HG03378 (cell line): ENCODE measurements at regions not wholly inside any gene's neighbourhood (a gene's known extent, or its start where the extent isn't known, plus 50 kb on each side); places are given as distances from the start of the nearest gene placed in this dataset.

ENCODE experiments used
- ATAC-seq: cut with Tn5 transposase; IDR thresholded peaks from one replicate; pipeline ENCODE4 v1.9.1; 2021; ENCODE audit warnings: mild to moderate bottlenecking, moderate library complexity; ENCODE audit not compliant: unreplicated experiment

GRCh38 chr6:156650896-156651390 is 126.2 kb upstream of the ARID1B start:
- ATAC-seq: no peak

DNA sequence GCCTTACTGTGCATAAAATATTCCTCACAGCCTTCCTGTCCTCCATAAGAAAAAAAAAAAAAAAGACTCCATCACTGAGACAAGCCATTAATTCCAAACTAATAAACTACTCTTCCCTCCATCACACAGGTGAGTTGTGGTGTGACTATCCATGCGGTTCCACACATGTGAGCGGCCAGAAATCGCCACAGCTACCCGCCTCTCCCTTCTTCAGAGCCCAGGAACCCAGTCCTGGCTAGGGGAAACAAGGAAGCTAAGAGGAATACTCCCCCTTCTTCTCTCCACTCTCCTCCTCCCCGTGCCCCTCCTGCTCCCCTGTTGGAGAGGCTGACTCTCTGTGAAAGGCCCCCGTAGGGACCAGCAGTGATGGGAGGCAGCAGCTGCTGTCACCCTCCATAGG is 128.6 kb upstream of the ARID1B start:
- ATAC-seq: no peak

GRCh38 chr6:156647991-156648390 is 129.2 kb upstream of the ARID1B start:
- no peak for ATAC-seq

GRCh38 chr6:156647140-156647784 is 129.9 kb upstream of the ARID1B start:
- no peak for ATAC-seq

GRCh38 chr6:156646496-156646895 is 130.7 kb upstream of the ARID1B start:
- no peak for ATAC-seq

- ATAC-seq: no peak
Observed at GRCh38 chr6:156645097-156645496, 132.1 kb upstream of the ARID1B start.

DNA sequence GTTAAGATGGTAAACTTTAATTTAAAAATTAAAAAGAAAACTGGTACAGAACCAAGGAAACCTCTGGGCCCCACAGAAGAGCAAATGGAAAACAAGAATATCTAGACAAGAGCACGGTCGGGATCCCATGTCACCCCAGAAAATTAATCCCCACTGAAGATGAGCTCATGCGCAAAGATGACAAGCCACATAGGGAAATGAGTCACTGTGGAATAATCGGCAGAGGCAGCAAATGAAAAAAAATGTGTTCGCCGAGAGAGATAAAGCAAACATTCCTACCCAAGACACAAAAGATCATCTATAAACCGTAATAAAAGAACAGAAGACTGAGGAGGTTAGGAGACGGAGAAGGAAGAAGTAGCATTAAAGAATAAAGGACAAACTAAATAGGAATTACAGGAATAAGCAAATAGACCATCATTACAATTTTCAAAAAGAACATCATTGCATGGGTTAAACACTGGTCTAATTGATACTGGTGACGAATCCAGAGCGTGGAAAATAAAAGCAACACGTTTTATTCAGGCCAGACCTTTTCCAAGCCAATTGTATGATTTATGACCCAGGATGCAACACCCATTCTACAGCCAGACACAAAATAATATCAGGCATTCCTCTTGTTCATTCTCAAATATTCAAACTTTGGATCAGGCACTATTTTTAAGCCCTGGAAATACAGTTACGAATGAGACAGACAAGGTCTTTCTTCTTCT is 138.0 kb upstream of the ARID1B start:
- no peak for ATAC-seq

GRCh38 chr6:156638581-156638980 is 138.6 kb upstream of the ARID1B start:
- no peak for ATAC-seq

- ATAC-seq: no peak
Observed at GRCh38 chr6:156634951-156635371, 142.2 kb upstream of the ARID1B start.

DNA sequence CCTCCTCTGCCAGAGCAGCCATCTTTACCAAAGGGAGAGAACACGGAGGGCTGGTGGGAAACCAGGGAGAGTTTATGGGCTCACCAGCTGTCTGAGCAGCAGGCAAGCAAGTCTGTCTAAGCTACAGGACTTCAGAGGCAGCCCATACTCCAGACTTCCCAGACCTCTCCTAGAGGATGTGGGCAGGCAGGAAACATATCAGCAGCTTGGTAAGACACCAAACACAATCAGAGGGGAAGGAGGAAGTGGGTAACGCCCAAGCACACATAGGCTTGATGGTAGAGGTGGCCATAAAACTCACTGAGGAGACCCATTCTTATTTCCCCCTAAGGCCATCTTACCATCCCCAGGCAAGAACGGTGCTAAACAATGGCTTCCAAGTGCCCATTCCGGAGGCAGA is 143.1 kb upstream of the ARID1B start:
- no peak for ATAC-seq

DNA sequence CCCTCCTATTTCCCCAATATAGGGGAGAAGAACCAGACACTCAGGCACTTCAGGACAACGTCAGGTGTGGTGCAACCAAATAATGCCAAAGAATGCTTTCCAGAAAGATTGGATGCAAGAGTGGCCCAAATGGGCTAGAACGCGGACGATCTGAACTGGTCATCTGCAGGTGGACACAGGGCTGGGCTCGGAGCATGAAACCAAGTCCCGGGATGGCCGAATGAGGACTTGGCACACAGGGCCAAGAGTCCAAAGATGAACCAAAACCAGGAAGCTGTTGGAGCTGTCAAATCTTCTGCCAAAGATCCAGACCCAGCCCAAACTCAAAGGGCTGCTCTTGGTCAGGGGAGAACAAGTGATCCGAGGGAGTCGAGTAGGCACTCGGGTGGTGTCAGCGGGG is 143.9 kb upstream of the ARID1B start:
- ATAC-seq: no peak

DNA sequence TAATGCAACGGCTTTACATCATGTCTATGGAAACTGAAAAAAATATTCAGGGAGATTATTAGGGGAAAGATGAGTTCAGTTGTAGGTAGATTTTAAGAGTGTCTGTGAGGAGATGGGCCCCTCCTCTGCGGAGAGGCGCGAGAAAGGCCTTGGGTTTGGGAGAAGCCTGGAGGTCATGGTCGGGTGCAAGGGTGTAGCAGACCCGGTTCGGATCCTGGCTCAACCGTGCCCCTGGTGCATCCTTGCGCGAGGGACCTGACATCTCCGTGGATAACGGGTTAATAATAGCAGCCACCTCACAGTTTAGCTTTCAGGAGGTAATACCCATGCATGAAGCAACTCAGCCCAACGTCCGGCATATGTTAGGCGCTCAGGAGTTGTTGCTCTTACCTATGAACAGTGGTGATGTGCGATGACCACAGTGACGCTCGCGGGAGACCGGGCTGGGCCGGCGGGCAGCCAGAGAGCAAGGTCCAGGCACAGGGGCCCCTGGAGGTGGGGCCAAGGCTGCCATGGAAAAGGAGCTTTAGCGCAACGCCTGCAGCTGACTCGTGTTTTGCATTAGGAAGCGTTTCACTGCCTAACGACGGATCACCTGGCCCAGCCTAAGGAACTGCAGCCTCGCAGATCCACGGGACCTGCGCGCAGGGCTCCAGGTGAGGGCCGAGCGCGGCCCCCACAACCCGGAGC is 146.4 kb upstream of the ARID1B start:
- no peak for ATAC-seq

DNA sequence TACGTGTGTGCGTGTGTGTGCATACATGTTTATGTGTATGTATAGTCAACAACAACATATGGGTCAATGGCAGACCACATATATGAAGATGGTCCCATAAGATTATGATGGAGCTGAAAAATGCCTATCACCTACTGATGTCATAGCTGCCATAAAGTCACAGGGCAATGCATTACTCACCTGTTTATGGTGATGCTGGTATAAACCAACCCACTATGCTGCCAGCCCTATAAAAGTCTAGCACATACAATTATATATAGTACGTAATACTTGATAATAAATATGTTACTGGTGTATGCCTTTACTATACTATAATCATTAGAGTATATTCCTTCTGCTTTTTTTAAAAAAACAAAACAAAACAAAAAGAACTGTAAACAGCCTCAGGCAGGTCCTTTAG is 148.4 kb upstream of the ARID1B start:
- ATAC-seq: no peak

- no peak for ATAC-seq
Observed at GRCh38 chr6:156627524-156627923, 149.7 kb upstream of the ARID1B start.

- ATAC-seq: no peak
Observed at GRCh38 chr6:156622185-156622584, 155.0 kb upstream of the ARID1B start.

DNA sequence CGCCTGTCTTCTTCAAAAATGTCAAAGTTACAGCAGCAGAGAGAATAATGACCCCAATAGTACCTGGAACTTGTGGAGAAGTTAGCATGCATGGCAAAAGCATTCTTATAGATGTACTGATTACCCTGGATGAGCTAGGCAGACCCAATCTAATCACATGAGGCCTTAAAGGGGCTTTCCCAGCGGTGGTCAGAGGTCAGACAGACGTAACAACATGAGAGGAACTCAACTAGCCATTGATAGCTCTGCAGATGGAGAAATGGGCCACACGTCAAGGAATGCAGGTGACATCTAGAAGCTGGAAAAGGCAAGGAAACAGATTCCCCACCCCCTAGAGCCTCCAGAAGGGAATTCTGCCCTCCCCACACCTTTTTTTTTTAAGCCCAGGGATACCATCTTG is 156.8 kb upstream of the ARID1B start:
- ATAC-seq: no peak

- ATAC-seq: no peak
Observed at GRCh38 chr6:156618600-156619205, 158.5 kb upstream of the ARID1B start.

GRCh38 chr6:156617941-156618340 is 159.2 kb upstream of the ARID1B start:
- ATAC-seq: no peak

GRCh38 chr6:156617376-156617775 is 159.8 kb upstream of the ARID1B start:
- no peak for ATAC-seq

DNA sequence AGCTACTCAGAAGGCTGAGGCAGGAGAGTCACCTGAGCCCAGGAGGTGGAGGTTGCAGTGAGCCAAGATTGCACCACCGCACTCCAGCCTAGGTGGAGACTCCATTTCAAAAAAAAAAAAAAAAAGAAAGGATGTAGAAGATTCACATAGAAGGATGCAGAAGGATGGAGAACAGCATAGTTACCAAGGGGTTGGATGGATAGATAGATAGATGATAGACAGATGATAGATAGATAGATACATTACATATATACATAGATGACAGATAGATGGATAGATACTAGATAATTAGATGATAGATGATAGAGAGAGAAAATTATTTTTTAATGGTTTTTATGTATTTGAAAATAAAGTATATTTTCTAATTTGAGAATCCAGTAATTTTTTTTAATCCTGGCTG is 160.7 kb upstream of the ARID1B start:
- no peak for ATAC-seq

DNA sequence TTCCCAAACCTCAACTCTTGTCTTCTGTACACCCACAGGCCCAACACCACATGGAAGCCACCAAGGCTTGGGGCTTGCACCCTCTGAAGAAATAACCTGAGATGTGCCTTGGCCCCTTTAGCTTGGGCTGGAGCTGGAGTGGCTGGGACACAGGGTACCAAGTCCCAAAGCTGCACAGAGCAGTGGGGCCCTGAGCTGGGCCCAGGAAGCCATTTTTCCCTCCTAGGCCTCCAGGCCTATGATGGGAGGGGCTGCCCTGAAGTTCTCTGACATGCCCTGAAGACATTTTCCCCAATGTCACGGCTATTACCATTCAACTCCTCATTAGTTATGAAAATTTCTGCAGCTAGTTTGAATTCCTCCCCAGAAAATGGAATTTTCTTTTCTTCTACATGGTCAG is 163.2 kb upstream of the ARID1B start:
- ATAC-seq: no peak

DNA sequence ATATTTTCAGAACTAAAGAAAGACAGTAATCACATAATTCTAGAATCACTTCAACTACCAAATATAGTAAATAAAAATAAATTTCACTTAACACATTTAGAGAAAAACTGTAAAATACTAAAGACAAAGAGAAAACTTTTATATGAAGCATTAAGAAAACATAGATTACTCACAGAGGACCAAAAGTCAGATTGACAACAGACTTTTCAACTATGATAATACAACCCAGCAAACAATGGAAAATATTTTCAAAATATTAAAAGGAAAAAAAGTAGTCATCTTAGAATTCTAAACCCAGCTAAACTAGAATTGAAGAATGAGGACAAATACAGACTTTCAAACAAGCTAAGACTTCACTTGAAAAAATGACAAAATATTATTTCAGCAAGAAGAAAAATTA is 164.8 kb upstream of the ARID1B start:
- no peak for ATAC-seq
